GM23248 (cell line): ENCODE measurements at regions not wholly inside any gene's neighbourhood (a gene's known extent, or its start where the extent isn't known, plus 50 kb on each side); places are given as distances from the start of the nearest gene placed in this dataset.

Experiments used
- DNase-seq: peaks from one replicate; pipeline ENCODE4 v3.0.0-alpha.2; 2015
- H2AFZ ChIP-seq: fragments of 200-600 bp; sonication (generic); 2 replicates; pipeline ENCODE4 v1.6.1; 2016; ENCODE audit warnings: antibody characterized with exemption
- H3F3A ChIP-seq: fragments of 200-600 bp; sonication (generic); 2 replicates; pipeline ENCODE4 v1.6.1; 2016; ENCODE audit warnings: mild to moderate bottlenecking, antibody characterized with exemption, mixed run types; ENCODE audit not compliant: insufficient read depth
- H3K27ac ChIP-seq: fragments of 200-600 bp; sonication (generic); 2 replicates; pipeline ENCODE4 v1.5.1; 2016; ENCODE audit warnings: mild to moderate bottlenecking
- H3K27me3 ChIP-seq: fragments of 200-600 bp; sonication (generic); replicated peaks from 2 replicates; pipeline ENCODE4 v1.6.1; 2016; ENCODE audit warnings: mild to moderate bottlenecking; ENCODE audit not compliant: insufficient read depth
- H3K36me3 ChIP-seq: fragments of 200-600 bp; sonication (generic); 2 replicates; pipeline ENCODE4 v1.6.1; 2016; ENCODE audit warnings: low read depth, mild to moderate bottlenecking
- H3K4me1 ChIP-seq: fragments of 200-600 bp; sonication (generic); 2 replicates; pipeline ENCODE4 v1.6.1; 2016; ENCODE audit warnings: mild to moderate bottlenecking; ENCODE audit not compliant: insufficient read depth
- H3K4me2 ChIP-seq: fragments of 200-600 bp; sonication (generic); one replicate; pipeline ENCODE4 v1.6.1; 2016; ENCODE audit warnings: mild to moderate bottlenecking; ENCODE audit not compliant: unreplicated experiment
- H3K4me3 ChIP-seq: fragments of 200-600 bp; sonication (generic); 2 replicates; pipeline ENCODE4 v1.5.1; 2016; ENCODE audit warnings: mild to moderate bottlenecking
- H3K79me2 ChIP-seq: fragments of 200-600 bp; sonication (generic); 2 replicates; pipeline ENCODE4 v1.6.1; 2016; ENCODE audit warnings: mild to moderate bottlenecking; ENCODE audit not compliant: insufficient read depth
- H3K9ac ChIP-seq: fragments of 200-600 bp; sonication (generic); 2 replicates; pipeline ENCODE4 v1.6.1; 2016; ENCODE audit warnings: mild to moderate bottlenecking
- H3K9me2 ChIP-seq: fragments of 200-600 bp; sonication (generic); 2 replicates; pipeline ENCODE4 v1.6.1; 2016; ENCODE audit warnings: mixed run types, mild to moderate bottlenecking, moderate library complexity; ENCODE audit not compliant: insufficient read depth
- H3K9me3 ChIP-seq: fragments of 200-600 bp; sonication (generic); one replicate; pipeline ENCODE4 v1.6.1; 2017; ENCODE audit warnings: low read depth
- H4K20me1 ChIP-seq: fragments of 200-600 bp; sonication (generic); 2 replicates; pipeline ENCODE4 v1.6.0; 2016; ENCODE audit not compliant: insufficient read depth
- EZH2 ChIP-seq: fragments of 200-600 bp; sonication (generic); IDR thresholded peaks from 2 replicates; pipeline ENCODE4 v1.6.1; 2018; ENCODE audit warnings: antibody characterized with exemption, mild to moderate bottlenecking; ENCODE audit not compliant: insufficient read depth, poor library complexity, severe bottlenecking
- EZH2phosphoT487 ChIP-seq: fragments of 200-600 bp; sonication (generic); IDR thresholded peaks from 2 replicates; pipeline ENCODE4 v1.6.1; 2018; ENCODE audit warnings: antibody characterized with exemption, moderate library complexity, mild to moderate bottlenecking, low read depth; ENCODE audit not compliant: insufficient read depth
- WGBS, 2 experiments: methylation state at CpG; one replicate each; pipeline ENCODE4 v1.1.6; 2015 to 2017; ENCODE audit warnings: low lambda C conversion rate in 2 of 2, low coverage in 1 of 2; ENCODE audit errors: missing lambda C conversion rate in 2 of 2; 5-methylcytosine and 5-hydroxymethylcytosine counted together
- in situ Hi-C: fragments of 300-500 bp; cut with MboI; formaldehyde crosslinking; loops from 2 replicates; pipeline ENCODE4 v1.15.0; 2020

DNA sequence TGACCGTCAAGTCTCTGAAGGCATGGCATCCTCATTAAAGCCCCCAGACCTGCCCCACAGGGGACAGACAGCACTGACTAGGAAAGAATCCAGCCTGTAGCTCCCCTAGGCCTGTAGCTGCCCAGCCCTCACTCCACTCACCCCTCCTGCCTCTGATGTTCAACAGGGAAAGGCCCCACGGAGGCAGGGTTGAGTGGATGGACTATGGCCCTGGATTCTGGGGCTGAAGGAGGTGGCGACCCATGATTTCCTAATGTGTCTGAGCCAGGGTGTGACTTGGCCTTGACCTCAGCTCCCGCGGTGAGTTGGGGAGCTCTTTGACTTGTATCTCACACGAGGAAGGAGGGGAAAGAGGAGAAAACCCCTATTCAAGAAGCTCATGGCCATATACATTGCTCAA is 238.5 kb upstream of the CSF3R start:
- Histone ChIP-seq H3K27me3 (no peaks in the 10 kb centered on the region), H3K9ac (no peak overlapping the region), H3K4me1 (no peaks in the 10 kb centered on the region), H3K9me3 (no peaks in the 10 kb centered on the region), H3K36me3 (no peaks in the 10 kb centered on the region), H3F3A (no peaks in the 10 kb centered on the region), H3K9me2 (no peaks in the 10 kb centered on the region), H3K79me2 (no peaks in the 10 kb centered on the region), H2AFZ (no peak overlapping the region), H3K27ac (no peak overlapping the region), H3K4me3 (no peak overlapping the region), H3K4me2 (no peak overlapping the region), H4K20me1 (no peaks in the 10 kb centered on the region)
- in situ Hi-C loops, result no loop called here
- TF ChIP-seq EZH2, result no peak
- TF ChIP-seq EZH2phosphoT487, result no peak
- 23% methylated on average over 6 of the region's 6 CpGs for WGBS, 2 experiments
- DNase-seq, result no peak

DNA sequence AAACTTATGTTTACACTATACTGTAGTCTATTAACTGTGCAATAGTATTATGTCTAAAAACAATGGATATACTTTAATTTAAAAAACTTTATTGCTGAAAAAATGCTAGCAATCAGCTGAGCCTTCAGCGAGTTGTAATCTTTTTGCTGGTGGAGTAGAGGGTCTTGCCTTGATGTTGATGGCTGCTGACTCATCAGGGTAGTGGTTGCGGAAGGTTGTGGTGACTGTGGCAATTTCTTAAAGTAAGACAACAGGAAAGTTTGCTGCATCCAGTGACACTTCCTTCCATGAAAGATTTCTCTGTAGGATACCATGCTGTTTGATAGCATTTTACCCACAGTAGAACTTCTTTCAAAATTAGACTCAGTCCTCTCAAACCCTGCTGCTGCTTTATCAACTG is 234.7 kb upstream of the CSF3R start:
- Histone ChIP-seq H3K4me2 (no peak overlapping the region), H2AFZ (no peak overlapping the region), H3K9ac (no peak overlapping the region), H4K20me1 (no peaks in the 10 kb centered on the region), H3K27me3 (peaks cover 4% of the 10 kb centered on the region; the same call in 1 of the 2 replicates), H3F3A (no peaks in the 10 kb centered on the region), H3K4me3 (no peak overlapping the region), H3K27ac (no peak overlapping the region), H3K4me1 (no peaks in the 10 kb centered on the region), H3K36me3 (no peaks in the 10 kb centered on the region), H3K9me2 (no peaks in the 10 kb centered on the region), H3K79me2 (no peaks in the 10 kb centered on the region), H3K9me3 (no peaks in the 10 kb centered on the region)
- 54 to 59% methylated on average over 2 of the region's 2 CpGs for WGBS, 2 experiments
- in situ Hi-C loops, result no loop called here
- no peak for DNase-seq
- TF ChIP-seq EZH2phosphoT487 (no peak), EZH2 (no peak)

DNA sequence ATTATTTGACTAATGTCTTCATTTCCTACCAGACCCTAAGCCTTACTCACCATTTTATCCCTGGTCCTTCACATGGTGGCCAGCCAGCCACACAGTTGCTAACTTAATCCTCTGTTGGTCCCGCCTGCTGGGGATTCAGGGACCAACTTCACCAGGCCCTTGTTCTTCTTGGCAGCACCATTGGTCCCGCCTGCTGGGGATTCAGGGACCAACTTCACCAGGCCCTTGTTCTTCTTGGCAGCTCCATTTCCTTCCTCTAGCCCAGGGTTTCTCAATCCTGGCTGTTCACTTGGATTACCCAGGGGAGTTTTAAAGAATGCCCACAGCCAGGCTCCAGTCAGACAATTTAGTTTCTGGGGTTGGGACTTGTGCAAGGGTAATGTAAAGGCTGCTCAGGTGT is 233.1 kb upstream of the CSF3R start:
- Histone ChIP-seq H2AFZ (no peak overlapping the region), H3F3A (no peaks in the 10 kb centered on the region), H3K4me3 (no peak overlapping the region), H3K9ac (no peak overlapping the region), H3K27me3 (peaks cover 5% of the 10 kb centered on the region; the same call in 1 of the 2 replicates), H3K9me3 (no peaks in the 10 kb centered on the region), H3K79me2 (no peaks in the 10 kb centered on the region), H3K9me2 (no peaks in the 10 kb centered on the region), H3K4me1 (no peaks in the 10 kb centered on the region), H3K27ac (no peak overlapping the region), H3K36me3 (no peaks in the 10 kb centered on the region), H3K4me2 (no peak overlapping the region), H4K20me1 (no peaks in the 10 kb centered on the region)
- WGBS, 2 experiments, result 10% methylated on average over 2 of the region's 2 CpGs
- in situ Hi-C loops, result no loop called here
- DNase-seq, result no peak
- no peak for TF ChIP-seq EZH2
- no peak for TF ChIP-seq EZH2phosphoT487

DNA sequence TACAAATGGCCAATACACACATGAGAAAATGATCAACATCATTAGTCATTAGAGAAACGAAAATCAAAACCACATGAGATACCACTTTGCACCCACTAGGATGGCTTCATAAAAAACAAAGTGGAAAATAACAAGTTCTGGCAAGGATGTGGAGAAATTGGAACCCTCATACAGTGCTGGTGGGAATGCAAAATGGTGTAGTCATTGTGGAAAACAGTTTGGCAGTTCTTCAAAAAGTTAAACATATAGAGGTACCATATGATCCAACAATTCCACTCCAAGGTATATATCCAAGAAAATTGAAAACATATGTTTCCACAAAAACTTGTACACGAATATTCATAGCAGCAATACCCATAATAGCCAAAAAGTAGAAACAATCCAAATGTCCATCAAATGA is 231.6 kb upstream of the CSF3R start:
- H3K9me2 ChIP-seq, result no peaks in the 10 kb centered on the region
- no peaks in the 10 kb centered on the region for H3K4me1 ChIP-seq
- H3K9me3 ChIP-seq, result no peaks in the 10 kb centered on the region
- H3K27ac ChIP-seq, result no peak overlapping the region
- no peak overlapping the region for H3K4me2 ChIP-seq
- H3F3A ChIP-seq, result no peaks in the 10 kb centered on the region
- no peak for TF ChIP-seq EZH2
- no peak for TF ChIP-seq EZH2phosphoT487
- in situ Hi-C loops, result no loop called here
- no peaks in the 10 kb centered on the region for H4K20me1 ChIP-seq
- H3K27me3 ChIP-seq, result peaks cover 12% of the 10 kb centered on the region; the same call in 1 of the 2 replicates
- no peak overlapping the region for H3K9ac ChIP-seq
- no peak overlapping the region for H3K4me3 ChIP-seq
- no peak for DNase-seq
- H2AFZ ChIP-seq, result no peak overlapping the region
- H3K79me2 ChIP-seq, result no peaks in the 10 kb centered on the region
- 0% methylated on average over 2 of the region's 2 CpGs for WGBS, 2 experiments
- no peaks in the 10 kb centered on the region for H3K36me3 ChIP-seq

DNA sequence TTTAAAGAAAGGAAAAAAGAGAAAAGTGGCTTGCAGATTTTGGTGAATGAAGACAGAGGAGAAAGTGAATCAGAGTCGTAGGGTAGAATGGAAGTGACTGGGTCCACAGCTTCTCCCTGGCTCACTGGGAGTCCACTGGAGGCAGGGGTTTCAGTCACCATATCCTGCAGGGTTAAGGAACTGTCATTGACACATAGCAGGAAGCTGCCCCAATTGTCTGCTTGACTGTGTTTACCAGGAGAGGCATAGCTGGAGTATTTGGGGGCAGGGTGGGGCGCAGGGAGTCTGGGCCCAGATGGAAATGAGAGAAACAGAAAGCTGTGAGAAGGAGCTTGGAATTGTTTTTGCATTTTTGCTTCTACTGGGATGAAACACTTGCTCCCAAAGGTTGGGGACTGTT is 228.8 kb upstream of the CSF3R start:
- WGBS, 2 experiments, result 4 to 13% methylated on average over 2 of the region's 2 CpGs
- Histone ChIP-seq H2AFZ (no peak overlapping the region), H3K4me2 (no peak overlapping the region), H4K20me1 (no peaks in the 10 kb centered on the region), H3K4me3 (no peak overlapping the region), H3K9me3 (no peaks in the 10 kb centered on the region), H3K9me2 (no peaks in the 10 kb centered on the region), H3K27ac (no peak overlapping the region), H3K4me1 (no peaks in the 10 kb centered on the region), H3K9ac (no peak overlapping the region), H3K79me2 (no peaks in the 10 kb centered on the region), H3K36me3 (no peaks in the 10 kb centered on the region), H3F3A (no peaks in the 10 kb centered on the region), H3K27me3 (peaks cover 12% of the 10 kb centered on the region; the same call in 1 of the 2 replicates)
- DNase-seq, result no peak
- in situ Hi-C loops, result no loop called here
- TF ChIP-seq EZH2 (no peak), EZH2phosphoT487 (no peak)
